ENCODE measurements at regions not wholly inside any gene's neighbourhood (a gene's known extent, or its start where the extent isn't known, plus 50 kb on each side); places are given as distances from the start of the nearest gene placed in this dataset.

GRCh38 chr13:84684048-84684662 lies 801.9 kb upstream of the SLITRK1 start:
- CTCF ChIA-PET (ENCODE audit: unreplicated experiment): no interaction called here
- H3K79me2 ChIP-seq (ENCODE audit: insufficient read depth, low read depth, low read length): no peaks in the 10 kb centered on the region
- intact Hi-C loops (cut with micrococcal nuclease; ENCODE audit: unreplicated experiment): no loop called here

GRCh38 chr13:84683448-84683847 lies 801.2 kb upstream of the SLITRK1 start:
- Histone ChIP-seq H3K4me3 (ENCODE audit: low read depth, low read length, poor library complexity, severe bottlenecking) (no peak overlapping the region), H3K4me1 (ENCODE audit: insufficient read depth, low read length, poor library complexity, severe bottlenecking) (no peaks in the 10 kb centered on the region), H3K9me3 (ENCODE audit: low read length) (no peaks in the 10 kb centered on the region), H3K4me2 (ENCODE audit: low read length) (no peak overlapping the region), H3K27ac (ENCODE audit: low read depth, low read length, poor library complexity, severe bottlenecking) (no peak overlapping the region), H3K9me2 (ENCODE audit: insufficient read depth, low read length) (no peaks in the 10 kb centered on the region), H4K20me1 (ENCODE audit: insufficient read depth, low read length) (no peaks in the 10 kb centered on the region), H3K36me3 (ENCODE audit: insufficient read depth, low read length) (no peaks in the 10 kb centered on the region), H2AFZ (ENCODE audit: low read length) (no peak overlapping the region), H3K79me2 (ENCODE audit: insufficient read depth, low read depth, low read length) (no peaks in the 10 kb centered on the region)
- no peak for DNase-seq (ENCODE audit: low spot score)
- CTCF ChIA-PET (ENCODE audit: unreplicated experiment): no interaction called here
- POLR2A ChIA-PET: no interaction called here
- intact Hi-C loops (cut with micrococcal nuclease; ENCODE audit: unreplicated experiment): no loop called here
- no TSS peak for BruUV-seq (replicated peaks)
- TF ChIP-seq CTCF (conservative IDR thresholded peaks at IDR 0.05; ENCODE audit: low read length) (no peak), EZH2phosphoT487 (IDR thresholded peaks at IDR 0.05; ENCODE audit: borderline replicate concordance, low read depth, low read length) (no peak)

More at GRCh38 chr13:84684048-84684662, 801.9 kb upstream of the SLITRK1 start:
- no peak for TF ChIP-seq CTCF (conservative IDR thresholded peaks at IDR 0.05; ENCODE audit: low read length)
- no peak for TF ChIP-seq EZH2phosphoT487 (IDR thresholded peaks at IDR 0.05; ENCODE audit: borderline replicate concordance, low read depth, low read length)
- no peaks in the 10 kb centered on the region for H4K20me1 ChIP-seq (ENCODE audit: insufficient read depth, low read length)
- H3K36me3 ChIP-seq (ENCODE audit: insufficient read depth, low read length): no peaks in the 10 kb centered on the region
- H2AFZ ChIP-seq (ENCODE audit: low read length): no peak overlapping the region
- POLR2A ChIA-PET: no interaction called here
- no peaks in the 10 kb centered on the region for H3K9me2 ChIP-seq (ENCODE audit: insufficient read depth, low read length)
- H3K27ac ChIP-seq (ENCODE audit: low read depth, low read length, poor library complexity, severe bottlenecking): no peak overlapping the region
- H3K4me1 ChIP-seq (ENCODE audit: insufficient read depth, low read length, poor library complexity, severe bottlenecking): no peaks in the 10 kb centered on the region
- DNase-seq (ENCODE audit: low spot score): no peak
- no TSS peak for BruUV-seq (replicated peaks)
- no peaks in the 10 kb centered on the region for H3K9me3 ChIP-seq (ENCODE audit: low read length)
- no peak overlapping the region for H3K4me3 ChIP-seq (ENCODE audit: low read depth, low read length, poor library complexity, severe bottlenecking)
- H3K4me2 ChIP-seq (ENCODE audit: low read length): no peak overlapping the region

- no peak overlapping the region for H3K4me2 ChIP-seq (ENCODE audit: low read length)
- TF ChIP-seq EZH2phosphoT487 (IDR thresholded peaks at IDR 0.05; ENCODE audit: borderline replicate concordance, low read depth, low read length): no peak
- no peak for TF ChIP-seq CTCF (conservative IDR thresholded peaks at IDR 0.05; ENCODE audit: low read length)
- ChIA-PET CTCF (ENCODE audit: unreplicated experiment) (no interaction called here), POLR2A (no interaction called here)
- H3K9me3 ChIP-seq (ENCODE audit: low read length): no peaks in the 10 kb centered on the region
- no peaks in the 10 kb centered on the region for H3K9me2 ChIP-seq (ENCODE audit: insufficient read depth, low read length)
- no TSS peak for BruUV-seq (replicated peaks)
- no peaks in the 10 kb centered on the region for H3K79me2 ChIP-seq (ENCODE audit: insufficient read depth, low read depth, low read length)
- DNase-seq (ENCODE audit: low spot score): no peak
- H3K4me1 ChIP-seq (ENCODE audit: insufficient read depth, low read length, poor library complexity, severe bottlenecking): no peaks in the 10 kb centered on the region
- no peak overlapping the region for H2AFZ ChIP-seq (ENCODE audit: low read length)
- H3K4me3 ChIP-seq (ENCODE audit: low read depth, low read length, poor library complexity, severe bottlenecking): no peak overlapping the region
- no peaks in the 10 kb centered on the region for H4K20me1 ChIP-seq (ENCODE audit: insufficient read depth, low read length)
- H3K36me3 ChIP-seq (ENCODE audit: insufficient read depth, low read length): no peaks in the 10 kb centered on the region
- intact Hi-C loops (cut with micrococcal nuclease; ENCODE audit: unreplicated experiment): no loop called here
- H3K27ac ChIP-seq (ENCODE audit: low read depth, low read length, poor library complexity, severe bottlenecking): no peak overlapping the region
These were observed 795.6 kb upstream of the SLITRK1 start for GRCh38 chr13:84677836-84678235.
